ENCODE measurements at regions not wholly inside any gene's neighbourhood (a gene's known extent, or its start where the extent isn't known, plus 50 kb on each side); places are given as distances from the start of the nearest gene placed in this dataset.

DNA sequence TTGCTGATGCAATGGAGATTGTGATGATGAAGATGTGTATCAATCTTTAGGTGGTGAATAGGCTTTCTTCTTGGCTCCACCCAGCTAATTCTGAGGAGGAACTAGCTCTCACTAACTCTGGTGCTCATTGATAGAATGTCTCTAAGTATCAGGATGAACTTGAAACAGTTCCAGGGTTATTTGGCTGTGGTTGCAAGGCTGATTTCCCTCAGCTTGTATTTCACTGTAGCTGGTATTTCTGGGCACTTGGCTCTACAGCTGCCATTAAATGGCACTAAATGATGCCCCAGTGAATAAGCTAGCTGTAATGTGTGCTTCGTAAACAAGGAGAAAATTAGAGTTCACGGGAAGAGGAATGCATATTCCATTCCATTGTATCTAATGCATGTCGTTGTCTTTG lies 241.2 kb downstream of the RPIA start:
- H3K4me1 ChIP-seq, result no peaks in the 10 kb centered on the region
- ChIA-PET POLR2A (no interaction called here), CTCF (no interaction called here)
- H3K4me3 ChIP-seq (ENCODE audit: low read depth, low read length), result no peak overlapping the region
- H3K4me1 Mint-ChIP-seq (ENCODE audit: low read depth, unreplicated experiment), result no peaks in the 10 kb centered on the region
- H3K4me3 Mint-ChIP-seq (ENCODE audit: unreplicated experiment), result no peak overlapping the region
- no peak for DNase-seq
- no peak for TF ChIP-seq CTCF (IDR thresholded peaks at IDR 0.05; ENCODE audit: insufficient read depth in 1 of 2, low read depth in 1 of 2, low read length in 1 of 2, severe bottlenecking in 1 of 2, unreplicated experiment in 1 of 2)
- peaks cover 9% of the 10 kb centered on the region for H3K27me3 Mint-ChIP-seq (ENCODE audit: insufficient read depth, unreplicated experiment)
- H3K27me3 ChIP-seq (replicated peaks; ENCODE audit: control insufficient read depth, insufficient read depth, low read length), result no peaks in the 10 kb centered on the region
- BruUV-seq (replicated peaks), result no TSS peak
- intact Hi-C loops (cut with micrococcal nuclease; ENCODE audit: unreplicated experiment), result no loop called here
- H3K9me3 Mint-ChIP-seq (ENCODE audit: unreplicated experiment), result no peaks in the 10 kb centered on the region
- H3K27ac Mint-ChIP-seq (ENCODE audit: unreplicated experiment), result no peak overlapping the region
- H3K9me3 ChIP-seq, result no peaks in the 10 kb centered on the region
- no peaks in the 10 kb centered on the region for H3K36me3 ChIP-seq (ENCODE audit: control insufficient read depth, insufficient read depth, low read length)
- no peaks in the 10 kb centered on the region for H3K36me3 Mint-ChIP-seq (ENCODE audit: insufficient read depth, unreplicated experiment)

GRCh38 chr2:88933091-88933490 lies 241.6 kb downstream of the RPIA start:
- Mint-ChIP-seq H3K4me3 (ENCODE audit: unreplicated experiment) (no peak overlapping the region), H3K9me3 (ENCODE audit: unreplicated experiment) (no peaks in the 10 kb centered on the region), H3K36me3 (ENCODE audit: insufficient read depth, unreplicated experiment) (no peaks in the 10 kb centered on the region), H3K27ac (ENCODE audit: unreplicated experiment) (no peak overlapping the region), H3K4me1 (ENCODE audit: low read depth, unreplicated experiment) (no peaks in the 10 kb centered on the region), H3K27me3 (ENCODE audit: insufficient read depth, unreplicated experiment) (peaks cover 7% of the 10 kb centered on the region)
- DNase-seq, result no peak
- H3K4me3 ChIP-seq (ENCODE audit: low read depth, low read length), result no peak overlapping the region
- BruUV-seq (replicated peaks), result no TSS peak
- no peaks in the 10 kb centered on the region for H3K9me3 ChIP-seq
- H3K4me1 ChIP-seq, result no peaks in the 10 kb centered on the region
- no peaks in the 10 kb centered on the region for H3K36me3 ChIP-seq (ENCODE audit: control insufficient read depth, insufficient read depth, low read length)
- POLR2A ChIA-PET, result no interaction called here
- H3K27me3 ChIP-seq (replicated peaks; ENCODE audit: control insufficient read depth, insufficient read depth, low read length), result no peaks in the 10 kb centered on the region
- intact Hi-C loops (cut with micrococcal nuclease; ENCODE audit: unreplicated experiment), result no loop called here
- CTCF ChIA-PET, result interaction anchor here (1.2 kb wide), 1 partner anchor 34 kb away, joined by 3 read pairs; no protein-coding TSS in a partner anchor
- no peak for TF ChIP-seq CTCF (IDR thresholded peaks at IDR 0.05; ENCODE audit: insufficient read depth in 1 of 2, low read depth in 1 of 2, low read length in 1 of 2, severe bottlenecking in 1 of 2, unreplicated experiment in 1 of 2)

GRCh38 chr2:88933980-88934379 lies 242.5 kb downstream of the RPIA start:
- Mint-ChIP-seq H3K27me3 (ENCODE audit: insufficient read depth, unreplicated experiment) (peaks cover 7% of the 10 kb centered on the region), H3K4me1 (ENCODE audit: low read depth, unreplicated experiment) (no peaks in the 10 kb centered on the region), H3K27ac (ENCODE audit: unreplicated experiment) (no peak overlapping the region), H3K9me3 (ENCODE audit: unreplicated experiment) (no peaks in the 10 kb centered on the region), H3K4me3 (ENCODE audit: unreplicated experiment) (no peak overlapping the region), H3K36me3 (ENCODE audit: insufficient read depth, unreplicated experiment) (no peaks in the 10 kb centered on the region)
- H3K4me1 ChIP-seq, result no peaks in the 10 kb centered on the region
- peak in 1 of 2 experiments; percentile 43 for DNase-seq
- TF ChIP-seq CTCF (IDR thresholded peaks at IDR 0.05; ENCODE audit: insufficient read depth in 1 of 2, low read depth in 1 of 2, low read length in 1 of 2, severe bottlenecking in 1 of 2, unreplicated experiment in 1 of 2), result peak; percentile 26 to 36
- BruUV-seq (replicated peaks), result no TSS peak
- intact Hi-C loops (cut with micrococcal nuclease; ENCODE audit: unreplicated experiment), result no loop called here
- ChIA-PET CTCF (interaction anchor here (0.7 to 1.2 kb wide), 3 partner anchors 30 to 54 kb away, joined by 3 to 5 read pairs (median 3); no protein-coding TSS in a partner anchor), POLR2A (no interaction called here)
- H3K4me3 ChIP-seq (ENCODE audit: low read depth, low read length), result no peak overlapping the region
- no peaks in the 10 kb centered on the region for H3K9me3 ChIP-seq
- no peaks in the 10 kb centered on the region for H3K36me3 ChIP-seq (ENCODE audit: control insufficient read depth, insufficient read depth, low read length)
- H3K27me3 ChIP-seq (replicated peaks; ENCODE audit: control insufficient read depth, insufficient read depth, low read length), result no peaks in the 10 kb centered on the region
